NCI-H460 (cell line): ENCODE measurements at regions not wholly inside any gene's neighbourhood (a gene's known extent, or its start where the extent isn't known, plus 50 kb on each side); places are given as distances from the start of the nearest gene placed in this dataset.
"Not testable (repeated sequence)": the region's sequence is repeated elsewhere in the genome, so short reads cannot be mapped to it uniquely, and the experiment has no call there.

Source experiments
- DNase-seq: peaks from one replicate; pipeline ENCODE4 v3.0.0-alpha.2; 2016; ENCODE audit warnings: low read depth; ENCODE audit errors: extremely low read depth
- small RNA-seq, 2 experiments: library from RNA; depleted of rRNA; stranded (forward); fragments of <200 nt; gene quantifications; one replicate each; pipeline ENCODE3, GENCODE V24; 2014

GRCh38 chr2:131856202-131856601 lies 305.6 kb downstream of the ANKRD30BL start:
- not testable (repeated sequence) for DNase-seq

- not testable (repeated sequence) for DNase-seq
Measured at GRCh38 chr2:131858197-131858596, 303.6 kb downstream of the ANKRD30BL start.

Small RNA genes lying in the stretch of these regions (small RNA-seq; reads per million reads assigned to genes)
- 0 reads per million in 2 experiments for gene RNU6-617P
